Left renal pelvis (tissue), 4 donors: ENCODE measurements at regions not wholly inside any gene's neighbourhood (a gene's known extent, or its start where the extent isn't known, plus 50 kb on each side); places are given as distances from the start of the nearest gene placed in this dataset.
"Not testable (repeated sequence)": the region's sequence is repeated elsewhere in the genome, so short reads cannot be mapped to it uniquely, and the experiment has no call there.

ENCODE experiments used
- DNase-seq, 4 donors: peaks; one replicate each; pipeline ENCODE4 v3.0.0-alpha.2; 2013; ENCODE audit warnings: low read depth in 4 of 4, low spot score in 3 of 4

DNA sequence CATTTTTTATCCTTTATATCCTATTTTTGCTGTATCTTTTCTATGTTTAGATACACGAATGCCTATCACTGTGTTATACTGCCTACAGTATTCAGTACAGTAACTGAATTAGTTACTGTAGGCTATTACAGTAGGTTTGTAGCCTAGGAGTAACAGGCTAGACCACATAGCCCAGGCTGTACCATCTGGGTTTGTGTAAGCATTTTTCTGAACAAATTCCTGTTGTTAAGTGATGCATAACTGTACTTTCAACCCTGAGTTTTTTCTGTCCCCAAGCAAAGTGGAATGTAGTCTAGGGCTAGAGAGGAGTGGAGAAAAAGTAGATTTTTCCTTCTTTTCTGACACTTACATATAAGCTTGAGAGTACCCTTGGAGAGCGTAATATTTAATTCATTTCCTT, 282.1 kb downstream of the HS3ST3B1 start:
- DNase-seq: no peak

DNA sequence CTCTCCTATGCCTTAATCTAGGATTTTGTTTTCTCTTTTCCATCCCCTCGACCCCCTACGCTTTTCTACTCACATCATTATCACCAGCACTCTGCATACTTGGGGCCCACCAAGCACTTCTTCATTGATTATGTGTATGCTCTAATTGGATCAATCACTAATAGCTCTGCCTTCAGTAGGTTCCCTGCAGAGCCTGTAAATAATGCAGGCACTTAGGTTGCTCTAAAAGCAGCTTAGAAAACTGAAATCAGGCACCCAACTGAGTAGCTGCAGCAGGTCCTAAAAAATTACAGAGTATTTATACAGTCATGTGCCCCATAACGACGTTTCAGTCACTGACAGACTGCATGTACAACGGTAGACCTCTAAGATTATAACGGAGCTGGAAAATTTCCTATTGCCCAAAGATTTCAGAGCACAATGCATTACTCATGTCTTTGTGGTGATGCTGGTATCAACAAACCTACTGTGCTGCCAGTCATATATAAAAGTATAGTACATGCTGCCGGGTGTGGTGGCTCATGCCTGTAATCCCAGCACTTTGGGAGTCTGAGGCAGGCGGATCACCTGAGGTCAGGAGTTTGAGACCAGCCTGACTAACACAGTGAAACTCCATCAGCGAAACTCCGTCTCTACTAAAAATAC, 280.4 kb downstream of the HS3ST3B1 start:
- no peak for DNase-seq

DNA sequence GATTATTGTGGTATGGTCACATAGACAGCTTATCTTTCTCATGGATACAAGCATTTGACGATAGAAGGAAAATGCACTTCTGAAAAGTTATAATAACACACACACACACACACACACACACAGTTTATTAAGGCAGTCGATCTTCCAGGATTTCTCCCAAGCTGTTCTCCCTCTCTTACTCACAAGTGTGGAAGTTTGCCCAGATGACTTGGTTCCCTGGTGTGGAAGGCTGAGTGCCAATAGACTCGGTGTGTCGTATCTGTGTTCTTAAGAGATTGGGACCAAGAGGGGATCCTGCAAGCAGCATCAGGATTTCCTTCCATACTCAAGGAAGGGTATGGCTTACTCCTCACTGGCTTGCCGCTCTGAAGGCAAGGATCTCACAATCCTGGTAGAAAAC, 279.6 kb downstream of the HS3ST3B1 start:
- no peak for DNase-seq

DNA sequence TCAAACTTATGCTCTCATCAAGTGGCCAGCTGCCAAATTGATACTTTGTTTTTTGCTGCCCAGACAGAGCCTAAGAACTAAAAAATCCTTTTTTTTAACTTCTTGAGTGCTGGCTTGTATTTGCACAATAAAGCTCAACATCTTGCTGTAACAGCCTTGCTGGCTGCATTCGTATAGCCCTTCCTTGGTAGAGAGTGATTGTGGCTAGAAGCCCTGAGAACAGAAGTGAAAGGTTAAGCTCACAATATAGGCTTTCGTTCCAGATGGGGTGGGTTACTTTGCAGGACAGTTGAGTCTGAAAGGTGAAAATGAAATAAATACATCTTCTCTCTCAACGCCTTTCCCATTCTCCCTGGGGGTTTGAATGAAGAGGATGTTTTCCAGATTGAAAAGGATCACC, 278.8 kb downstream of the HS3ST3B1 start:
- no peak for DNase-seq

DNA sequence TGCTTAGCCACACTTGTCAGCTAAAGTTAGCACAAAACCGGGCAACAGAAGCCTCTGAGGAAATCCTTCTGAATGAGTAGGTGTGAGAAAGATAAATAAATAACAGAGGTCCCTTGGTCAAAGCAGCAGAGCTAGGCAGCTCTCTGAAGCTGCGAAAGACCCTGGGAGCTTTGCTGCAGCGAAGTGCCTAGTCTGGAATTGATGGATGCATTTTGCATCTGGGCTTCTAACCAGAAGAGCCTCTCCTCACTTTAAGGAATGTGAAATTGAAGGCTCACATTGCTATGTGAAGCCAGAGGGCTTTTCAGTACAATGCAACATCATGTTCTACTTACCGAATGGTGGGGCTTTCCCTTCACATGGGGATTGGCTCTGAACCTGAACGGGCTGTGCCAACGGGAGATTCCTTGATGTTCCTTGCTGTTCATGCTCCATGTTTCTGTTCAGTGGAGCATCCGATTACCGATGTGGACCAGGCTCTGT, 274.6 kb downstream of the HS3ST3B1 start:
- no peak for DNase-seq

DNA sequence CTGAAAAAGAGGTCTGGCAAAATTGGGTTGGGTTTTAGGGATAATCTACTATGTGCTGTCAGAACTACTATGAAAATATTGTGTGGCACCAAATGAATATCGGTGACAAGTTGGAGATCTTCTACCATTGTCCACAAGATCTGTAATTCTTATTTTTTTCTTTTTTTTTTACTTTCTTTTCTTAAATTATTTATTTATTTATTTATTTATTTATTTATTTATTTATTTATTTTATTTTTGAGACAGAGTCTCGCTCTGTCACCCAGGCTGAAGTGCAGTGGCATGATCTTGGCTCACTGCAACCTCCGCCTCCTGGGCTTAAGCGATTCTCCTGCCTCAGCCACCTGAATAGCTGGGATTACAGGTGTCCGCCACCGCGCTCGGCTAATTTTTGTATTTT, 259.4 kb downstream of the HS3ST3B1 start:
- not testable (repeated sequence) for DNase-seq

DNA sequence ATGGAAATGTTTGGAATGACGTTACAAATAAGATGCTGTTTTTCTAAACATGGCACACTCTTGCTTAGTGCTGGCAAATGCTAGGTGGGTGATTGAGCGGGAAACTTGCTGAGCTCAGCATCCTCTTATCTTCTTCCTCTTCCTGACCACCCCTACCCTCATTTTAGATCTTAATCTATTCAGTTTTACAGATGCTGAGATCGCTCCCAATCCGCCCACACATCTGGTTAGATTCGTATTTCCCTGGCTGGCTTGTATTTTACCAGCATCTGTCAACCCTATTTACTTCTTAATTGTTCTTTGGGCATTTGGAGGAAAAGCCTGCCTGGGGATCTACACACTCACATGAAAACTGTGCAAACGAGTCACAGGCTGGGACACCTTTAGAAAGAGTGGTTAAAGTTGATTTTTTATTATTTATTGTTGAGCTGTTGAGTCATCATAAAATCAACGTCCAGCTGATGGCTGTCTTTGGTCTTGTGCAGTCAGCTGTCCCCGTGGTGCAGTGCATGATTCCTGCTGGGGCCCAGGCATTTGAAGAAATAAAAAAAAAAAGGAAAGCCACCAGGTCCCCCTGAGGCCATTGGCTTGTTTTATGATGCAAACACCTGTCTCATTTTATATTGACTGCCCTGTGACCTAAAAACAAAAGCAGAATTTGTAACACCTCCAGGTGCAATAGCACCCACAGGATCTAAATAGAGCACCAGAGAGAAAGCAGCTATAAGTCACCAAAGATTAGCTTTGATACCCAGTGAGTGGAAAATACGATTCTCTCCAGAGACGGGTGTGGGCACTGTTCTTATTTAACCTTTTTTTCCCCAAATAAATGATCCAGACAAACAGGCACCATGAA, 258.6 kb downstream of the HS3ST3B1 start:
- DNase-seq: no peak

DNA sequence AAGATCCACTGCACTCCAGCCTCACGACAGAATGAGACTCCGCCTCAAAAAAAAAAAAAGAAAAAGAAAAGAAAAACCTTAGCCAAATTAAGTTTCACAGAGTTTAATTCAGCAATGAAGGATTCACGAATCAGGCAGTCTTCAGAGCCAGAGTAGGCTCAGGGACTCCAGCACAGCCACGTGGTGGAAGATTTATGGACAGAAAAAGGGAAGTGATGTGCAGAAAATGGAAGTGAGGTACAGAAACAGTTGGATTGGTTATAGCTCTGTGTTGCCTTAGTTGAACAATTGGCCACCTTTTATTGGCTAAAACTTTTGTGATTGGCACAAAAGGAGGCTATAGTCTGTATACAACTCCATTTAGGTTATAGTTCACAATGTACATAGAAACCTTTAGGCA, 256.6 kb downstream of the HS3ST3B1 start:
- no peak for DNase-seq

DNA sequence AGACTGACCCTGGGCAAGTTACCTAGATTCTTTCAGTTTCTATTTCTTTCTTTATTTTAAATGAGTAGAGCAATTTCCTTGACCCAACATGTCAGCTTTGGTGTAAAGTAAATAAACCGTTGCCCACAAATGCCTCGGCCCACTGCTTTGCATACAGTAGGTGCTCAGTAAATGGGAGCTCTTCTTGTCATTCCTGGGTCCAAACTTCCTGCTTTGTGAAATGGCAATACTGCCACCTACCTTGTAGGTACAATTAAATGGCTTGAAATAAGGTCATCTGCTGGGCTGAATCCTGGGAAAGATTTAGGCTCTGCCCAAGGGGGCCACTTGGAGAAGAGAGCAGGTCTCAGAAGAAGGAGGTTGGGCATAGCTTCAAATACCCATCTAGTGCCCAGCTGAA, 253.0 kb downstream of the HS3ST3B1 start:
- DNase-seq: no peak

DNA sequence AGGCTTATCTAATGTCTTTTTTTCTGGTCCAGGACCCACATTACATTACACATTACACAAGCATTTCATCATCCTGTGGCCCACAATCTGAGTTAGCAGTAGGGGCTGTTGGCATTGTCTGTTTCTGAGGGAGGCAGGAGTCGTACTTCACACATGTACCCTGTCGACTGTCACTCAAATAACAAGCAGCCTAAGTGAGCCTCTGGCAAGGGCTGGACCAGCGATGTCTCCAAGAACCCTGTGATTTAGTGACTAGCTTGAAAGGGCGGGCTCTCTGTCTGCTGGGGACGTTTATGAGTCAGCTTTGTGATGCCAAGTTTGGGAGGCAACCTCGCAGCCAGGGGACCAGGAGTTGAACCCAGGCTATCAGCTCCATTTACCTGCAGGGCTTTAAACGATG, 251.4 kb downstream of the HS3ST3B1 start:
- DNase-seq: no peak

DNA sequence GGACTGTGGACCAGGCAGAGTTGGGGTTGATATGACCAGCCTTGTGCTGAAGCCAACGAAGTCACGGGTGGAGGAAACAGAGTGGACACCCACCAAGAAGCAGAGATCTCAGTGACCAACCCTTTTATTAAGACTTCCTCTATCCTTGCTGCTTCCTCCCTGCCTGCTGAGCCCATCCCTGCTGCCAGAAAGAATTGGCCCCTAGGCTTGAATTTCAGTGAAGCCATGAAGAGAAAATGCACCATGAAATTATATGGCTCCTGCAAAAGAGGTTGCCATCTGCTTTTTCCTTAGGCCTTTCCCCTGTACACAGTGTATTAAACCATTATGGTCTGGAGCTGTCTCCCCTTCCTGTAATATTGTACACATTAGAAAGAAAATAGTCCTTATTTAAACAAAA, 246.7 kb downstream of the HS3ST3B1 start:
- DNase-seq: no peak

DNA sequence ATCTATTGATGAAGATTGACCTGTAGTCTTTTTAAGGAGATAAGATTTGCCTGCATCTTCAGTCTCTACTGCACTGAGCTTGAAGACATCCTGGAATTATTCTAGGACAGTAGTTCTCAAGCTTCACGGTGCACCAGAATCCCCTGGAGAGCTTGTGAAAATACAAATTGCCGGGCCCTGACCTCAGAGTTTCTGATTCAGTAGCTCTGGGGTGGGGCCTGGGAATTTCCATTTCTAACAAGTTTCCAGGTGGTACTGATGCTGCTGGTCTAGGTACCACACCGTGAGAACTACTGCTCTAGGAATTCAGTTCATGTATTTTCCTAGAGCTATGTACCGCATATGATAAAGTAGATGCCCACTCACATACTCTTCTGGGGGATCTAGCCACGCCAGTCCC, 246.1 kb downstream of the HS3ST3B1 start:
- DNase-seq: no peak

DNA sequence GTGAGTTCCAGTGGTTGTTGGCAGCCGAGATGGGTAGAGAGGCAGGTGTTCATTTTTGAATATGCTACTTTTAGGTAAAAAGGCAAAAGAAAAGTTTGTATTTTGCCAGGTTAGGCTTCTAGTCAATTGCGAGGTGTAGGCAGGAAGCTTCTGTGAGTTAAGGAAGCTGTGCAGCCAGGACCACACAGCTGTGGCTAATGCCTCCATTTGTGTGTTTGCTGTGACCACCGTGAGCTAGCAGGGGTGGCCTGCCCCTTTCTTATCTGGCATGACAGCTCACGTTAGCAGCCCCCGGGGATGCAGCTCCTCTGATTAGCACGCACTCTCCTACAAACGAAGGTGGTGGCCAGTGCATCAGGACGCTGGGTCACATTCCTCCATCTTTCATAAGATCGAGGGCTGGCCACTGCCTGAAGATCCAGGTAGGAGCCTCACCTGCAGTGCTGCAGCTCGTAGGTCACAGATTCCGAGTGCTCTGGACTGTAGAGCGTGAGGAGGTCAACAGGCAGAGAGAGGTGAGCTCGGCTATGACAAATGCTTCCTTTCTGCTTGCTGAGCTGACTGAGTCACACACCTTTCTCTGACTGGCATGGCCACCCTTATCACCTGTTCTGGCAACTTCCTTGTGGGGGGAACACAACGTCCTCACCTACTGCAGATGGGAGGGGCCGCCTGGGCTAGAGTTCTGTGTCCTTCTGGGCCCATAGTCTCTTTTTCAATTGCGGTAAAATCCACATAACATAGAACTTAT, 244.4 kb downstream of the HS3ST3B1 start:
- DNase-seq: no peak

DNA sequence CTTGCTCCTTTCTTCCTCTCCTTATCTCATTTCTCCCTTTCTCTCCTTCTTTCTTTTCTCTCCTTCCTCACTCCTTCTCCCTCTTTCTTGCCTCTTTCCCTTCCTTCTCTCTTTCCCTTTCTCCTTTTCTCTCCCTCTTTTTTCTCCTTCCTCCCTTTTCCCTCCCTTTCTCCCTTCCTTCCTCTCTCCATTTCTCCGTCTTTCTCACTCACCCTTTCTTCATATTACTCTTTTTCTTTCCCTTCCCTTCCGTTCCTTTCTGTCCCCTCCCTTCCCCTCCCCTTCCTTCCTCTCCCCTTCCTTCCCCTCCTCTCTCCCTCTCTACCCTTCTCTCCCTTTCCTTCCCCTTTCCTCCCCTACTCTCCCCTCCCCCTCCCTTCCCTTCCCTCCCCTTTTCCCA, 240.8 kb downstream of the HS3ST3B1 start:
- DNase-seq: no peak

DNA sequence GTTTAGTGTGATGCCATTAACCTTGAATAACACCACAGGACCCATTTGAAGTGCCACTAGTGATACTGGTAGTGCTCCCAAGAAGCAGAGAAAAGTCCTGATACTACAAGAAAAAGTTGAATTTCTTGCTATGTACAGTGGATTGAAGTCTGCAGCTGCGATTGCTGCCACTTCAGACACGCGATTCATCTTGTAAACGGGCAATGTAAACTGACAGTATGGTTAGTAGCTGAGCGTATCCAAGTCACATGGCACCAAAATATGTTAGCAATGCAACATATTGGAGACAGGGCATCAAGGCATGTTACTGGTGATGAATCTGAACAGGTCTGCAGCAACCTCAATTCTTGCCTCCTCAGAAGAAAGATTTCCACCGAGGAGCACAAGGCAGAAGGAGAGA, 238.9 kb downstream of the HS3ST3B1 start:
- DNase-seq: no peak

DNA sequence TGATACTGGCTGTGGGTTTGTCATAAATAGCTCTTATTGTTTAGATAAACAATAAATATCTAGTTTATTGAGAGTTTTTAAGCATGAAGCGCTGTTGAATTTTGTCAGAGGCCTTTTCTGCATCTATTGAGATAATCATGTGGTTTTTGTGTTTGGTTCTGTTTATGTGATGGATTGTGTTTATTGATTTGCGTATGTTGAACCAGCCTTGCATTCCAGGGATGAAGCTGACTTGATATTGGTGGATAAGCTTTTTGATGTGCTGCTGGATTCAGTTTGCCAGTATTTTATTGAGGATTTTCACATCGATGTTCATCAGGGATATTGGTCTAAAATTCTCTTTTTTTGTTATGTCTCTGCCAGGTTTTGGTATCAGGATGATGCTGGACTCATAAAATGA, 231.4 kb downstream of the HS3ST3B1 start:
- not testable (repeated sequence) for DNase-seq

DNA sequence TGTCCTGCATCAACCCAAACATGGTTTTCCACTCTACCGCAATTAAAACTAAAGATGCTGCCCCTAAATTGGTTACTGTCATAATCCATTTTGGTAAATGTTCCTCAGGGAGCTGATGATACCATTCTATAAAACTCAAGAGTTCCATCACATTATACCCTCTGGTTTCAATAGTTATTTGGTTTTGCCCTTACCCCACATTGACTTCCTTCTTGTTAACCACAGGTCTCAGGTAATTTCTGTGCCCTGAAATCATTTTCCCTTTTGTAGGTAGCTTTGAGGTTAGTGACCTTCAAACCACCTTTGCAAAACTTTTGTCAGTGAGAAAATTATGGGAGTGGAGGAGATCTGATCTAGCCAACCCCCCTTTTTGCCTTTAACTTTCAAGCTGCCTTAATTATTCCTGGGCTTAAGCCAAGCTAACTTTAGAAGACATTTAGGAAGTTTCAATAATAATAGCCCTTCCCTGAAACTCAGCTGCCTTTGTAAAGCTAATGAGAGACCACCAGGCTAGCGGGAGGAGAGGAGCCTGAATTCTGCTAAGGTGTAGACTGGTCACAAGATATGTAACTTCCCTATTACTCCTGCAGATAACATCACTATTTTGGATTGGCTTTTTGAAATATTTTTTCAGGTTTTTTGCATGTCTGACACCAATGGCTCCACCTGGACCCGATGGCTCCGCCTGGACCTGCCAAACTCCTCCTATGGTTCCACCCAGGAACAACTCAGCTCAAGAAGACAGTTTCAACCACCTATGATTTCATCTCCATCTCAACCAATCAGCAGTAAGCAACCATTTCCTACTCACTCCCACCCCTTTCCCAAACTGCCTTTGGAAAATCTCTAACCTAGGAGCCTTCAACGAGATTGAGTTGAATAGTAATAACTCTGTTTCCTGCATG, 224.9 kb downstream of the HS3ST3B1 start:
- DNase-seq: no peak

DNA sequence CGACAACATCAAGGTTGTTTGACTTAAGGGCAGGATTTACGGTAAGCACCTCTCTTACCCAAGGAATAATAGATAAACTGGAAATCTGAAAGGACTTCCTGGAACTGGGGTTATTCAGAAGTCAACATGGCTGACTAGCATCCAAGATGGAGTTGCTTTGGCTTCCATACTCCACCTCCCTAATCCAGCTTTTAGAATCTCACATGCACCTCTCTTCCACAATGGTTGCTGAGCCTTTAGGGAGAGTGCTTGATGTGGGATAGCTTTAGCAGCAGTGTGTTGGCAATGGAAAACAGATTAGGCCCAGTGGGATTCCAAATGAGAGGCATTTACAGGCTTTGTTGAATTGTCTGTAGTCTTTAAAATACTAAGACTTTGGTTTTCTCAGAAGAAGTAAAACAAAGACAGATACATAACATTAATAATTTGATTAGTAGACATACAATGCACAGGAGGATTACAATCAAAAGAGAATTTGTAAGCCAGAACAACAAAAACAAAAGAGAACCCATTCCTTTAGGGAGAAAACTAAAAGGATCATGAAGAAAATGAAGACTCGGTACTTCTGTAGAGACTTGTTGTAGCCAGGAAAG, 222.0 kb downstream of the HS3ST3B1 start:
- no peak for DNase-seq

DNA sequence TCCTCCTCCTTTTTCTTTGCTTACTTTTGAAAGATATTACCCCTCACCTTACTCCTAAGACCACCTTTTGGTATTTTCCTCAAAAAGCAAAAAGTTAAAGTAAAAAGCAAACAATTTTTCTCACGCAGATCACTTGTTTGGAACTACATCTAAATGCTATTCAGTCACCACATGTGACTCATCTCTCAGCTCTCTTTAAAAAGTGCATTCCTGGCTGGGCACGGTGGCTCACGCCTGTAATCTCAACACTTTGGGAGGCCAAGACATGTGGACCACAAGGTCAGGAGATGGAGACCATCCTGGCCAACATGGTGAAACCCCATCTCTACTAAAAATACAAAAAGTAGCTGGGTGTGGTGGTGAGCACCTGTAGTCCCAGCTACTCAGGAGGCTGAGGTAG, 218.0 kb downstream of the HS3ST3B1 start:
- not testable (repeated sequence) for DNase-seq

DNA sequence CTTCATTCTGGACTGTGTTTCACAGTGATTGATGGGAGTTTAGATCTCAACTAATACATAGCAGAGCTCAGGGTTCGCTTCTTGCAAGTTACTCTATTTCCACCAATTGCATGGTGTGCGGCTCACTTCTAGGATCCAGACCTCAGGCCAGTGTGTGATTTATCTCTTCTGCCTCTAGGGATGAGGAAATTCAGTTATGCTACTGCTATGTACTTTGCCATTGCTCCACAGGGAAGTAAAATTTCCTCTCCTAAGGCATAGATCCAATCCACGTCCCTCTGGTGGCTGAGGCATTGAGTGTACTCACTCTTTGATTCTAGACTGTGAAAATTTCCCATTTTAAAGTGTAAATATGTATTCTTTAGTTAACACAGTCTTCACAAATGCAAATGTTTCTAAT, 214.1 kb downstream of the HS3ST3B1 start:
- DNase-seq: no peak
